ENCODE measurements at regions not wholly inside any gene's neighbourhood (a gene's known extent, or its start where the extent isn't known, plus 50 kb on each side); places are given as distances from the start of the nearest gene placed in this dataset.

DNA sequence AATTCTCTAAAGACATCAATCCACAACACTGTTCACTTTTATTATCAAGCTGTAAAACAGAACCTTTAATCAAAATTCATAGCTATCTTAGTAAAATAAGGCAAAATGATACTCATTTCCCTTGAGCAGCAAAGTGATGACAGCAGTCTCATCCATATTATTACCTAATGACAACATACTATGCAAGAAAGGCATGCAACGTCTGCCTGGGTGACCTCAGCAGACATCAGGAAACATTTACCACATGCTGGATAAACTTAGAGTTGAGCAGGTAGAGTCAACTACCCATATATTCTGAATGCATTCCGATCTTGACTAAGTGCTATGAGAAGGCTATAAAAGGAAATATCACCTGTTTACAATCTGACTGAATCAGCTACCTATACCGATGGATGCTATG, 145.1 kb downstream of the SIPA1L2 start:
- TF ChIP-seq, protein P1, sequence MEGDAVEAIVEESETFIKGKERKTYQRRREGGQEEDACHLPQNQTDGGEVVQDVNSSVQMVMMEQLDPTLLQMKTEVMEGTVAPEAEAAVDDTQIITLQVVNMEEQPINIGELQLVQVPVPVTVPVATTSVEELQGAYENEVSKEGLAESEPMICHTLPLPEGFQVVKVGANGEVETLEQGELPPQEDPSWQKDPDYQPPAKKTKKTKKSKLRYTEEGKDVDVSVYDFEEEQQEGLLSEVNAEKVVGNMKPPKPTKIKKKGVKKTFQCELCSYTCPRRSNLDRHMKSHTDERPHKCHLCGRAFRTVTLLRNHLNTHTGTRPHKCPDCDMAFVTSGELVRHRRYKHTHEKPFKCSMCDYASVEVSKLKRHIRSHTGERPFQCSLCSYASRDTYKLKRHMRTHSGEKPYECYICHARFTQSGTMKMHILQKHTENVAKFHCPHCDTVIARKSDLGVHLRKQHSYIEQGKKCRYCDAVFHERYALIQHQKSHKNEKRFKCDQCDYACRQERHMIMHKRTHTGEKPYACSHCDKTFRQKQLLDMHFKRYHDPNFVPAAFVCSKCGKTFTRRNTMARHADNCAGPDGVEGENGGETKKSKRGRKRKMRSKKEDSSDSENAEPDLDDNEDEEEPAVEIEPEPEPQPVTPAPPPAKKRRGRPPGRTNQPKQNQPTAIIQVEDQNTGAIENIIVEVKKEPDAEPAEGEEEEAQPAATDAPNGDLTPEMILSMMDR (IDR thresholded peaks at IDR 0.05) = no peak
- TF ChIP-seq EP300 (IDR thresholded peaks at IDR 0.05) (no peak), POLR2A (IDR thresholded peaks at IDR 0.05) (no peak)
